ENCODE measurements at regions not wholly inside any gene's neighbourhood (a gene's known extent, or its start where the extent isn't known, plus 50 kb on each side); places are given as distances from the start of the nearest gene placed in this dataset.

- no peak for TF ChIP-seq E2F5 (CRISPR knock-in tag; IDR thresholded peaks at IDR 0.05)
- no peak for TF ChIP-seq STAT5A (IDR thresholded peaks at IDR 0.05; ENCODE audit: borderline replicate concordance, low read length)
- no peak for TF ChIP-seq ZNF263 (CRISPR knock-in tag; IDR thresholded peaks at IDR 0.05; ENCODE audit: borderline replicate concordance)
- TF ChIP-seq ZNF316 (IDR thresholded peaks at IDR 0.05) = peak; percentile 65
- no peak for TF ChIP-seq USF2 (CRISPR knock-in tag; IDR thresholded peaks at IDR 0.05)
- TF ChIP-seq ATF4 (CRISPR knock-in tag; IDR thresholded peaks at IDR 0.05) = no peak
- no peak for TF ChIP-seq ZNF551 (CRISPR knock-in tag; IDR thresholded peaks at IDR 0.05)
- TF ChIP-seq SRSF3 (IDR thresholded peaks at IDR 0.05; ENCODE audit: insufficient read depth, low read length) = no peak
Observed at GRCh38 chr2:155162494-155162893, 464.0 kb downstream of the KCNJ3 start (continued).

- no peak for FAIRE-seq
- H2AFZ ChIP-seq (ENCODE audit: low read depth, low read length) = no peak overlapping the region
Observed at GRCh38 chr2:155161314-155161713, 462.8 kb downstream of the KCNJ3 start.

More at GRCh38 chr2:155161314-155161713, 462.8 kb downstream of the KCNJ3 start:
- in situ Hi-C loops (cut with MboI) (no loop called here), intact Hi-C loops (cut with micrococcal nuclease) (no loop called here)
- Histone ChIP-seq H3K9me3 (replicated peaks; ENCODE audit: control insufficient read depth, insufficient read depth, low read depth, low read length) (no peaks in the 10 kb centered on the region; the same call in none of the 2 replicates), H3K9me1 (ENCODE audit: control insufficient read depth, insufficient read depth, low read length) (no peaks in the 10 kb centered on the region), H4K20me1 (replicated peaks; ENCODE audit: control insufficient read depth, insufficient read depth, low read length) (no peaks in the 10 kb centered on the region), H3K79me2 (ENCODE audit: control insufficient read depth, insufficient read depth, low read length) (no peaks in the 10 kb centered on the region), H3K9ac (ENCODE audit: insufficient read depth in 1 of 2, low read depth in 2 of 2, low read length in 2 of 2) (no peak overlapping the region), H3K4me1 (replicated peaks in 1 of 2; ENCODE audit: control insufficient read depth in 2 of 2, insufficient read depth in 2 of 2, low read length in 2 of 2) (no peaks in the 10 kb centered on the region), H3K4me2 (ENCODE audit: insufficient read depth, low read length) (no peak overlapping the region), H3K27me3 (ENCODE audit: control insufficient read depth in 2 of 2, insufficient read depth in 2 of 2, low read length in 2 of 2) (no peaks in the 10 kb centered on the region), H3K4me3 (no peak overlapping the region), H3K36me3 (ENCODE audit: control insufficient read depth, insufficient read depth, low read length) (no peaks in the 10 kb centered on the region), H3K27ac (ENCODE audit: extremely low read depth, low read depth, low read length) (no peak overlapping the region)
- ATAC-seq = no peak
- POLR2A ChIA-PET = no interaction called here
- no peak for DNase-seq (ENCODE audit: extremely low read depth in 1 of 4, low spot score in 3 of 4)
- BruUV-seq (replicated peaks) = no TSS peak
- TF ChIP-seq PPARD (CRISPR knock-in tag; IDR thresholded peaks at IDR 0.05) (no peak), BCL6 (CRISPR knock-in tag; IDR thresholded peaks at IDR 0.05) (no peak), ZNF316 (IDR thresholded peaks at IDR 0.05) (peak; percentile 15; the same call in 1 of the 2 replicates)
- CTCF ChIA-PET (ENCODE audit: low intra/inter-chr PET ratio) = no interaction called here

All from K562 (cell line).